ENCODE measurements at regions not wholly inside any gene's neighbourhood (a gene's known extent, or its start where the extent isn't known, plus 50 kb on each side); places are given as distances from the start of the nearest gene placed in this dataset.
"Not testable (repeated sequence)": the region's sequence is repeated elsewhere in the genome, so short reads cannot be mapped to it uniquely, and the experiment has no call there.

- no peak for DNase-seq
These were observed 290.8 kb upstream of the PCDH9 start for GRCh38 chr13:67520886-67521285.

GRCh38 chr13:67519356-67519755, 289.2 kb upstream of the PCDH9 start:
- DNase-seq: no peak

GRCh38 chr13:67518785-67519184, 288.6 kb upstream of the PCDH9 start:
- no peak for DNase-seq

- no peak for DNase-seq
These were observed 285.8 kb upstream of the PCDH9 start for GRCh38 chr13:67515895-67516294.

- DNase-seq: no peak
These were observed 278.9 kb upstream of the PCDH9 start for GRCh38 chr13:67509018-67509417.

- not testable (repeated sequence) for DNase-seq
These were observed 278.1 kb upstream of the PCDH9 start for GRCh38 chr13:67508275-67508674.

- no peak for DNase-seq
These were observed 276.3 kb upstream of the PCDH9 start for GRCh38 chr13:67506407-67506806.

- DNase-seq: no peak
These were observed 275.2 kb upstream of the PCDH9 start for GRCh38 chr13:67505376-67505775.

GRCh38 chr13:67498948-67499347, 268.8 kb upstream of the PCDH9 start:
- DNase-seq: no peak

GRCh38 chr13:67493835-67494234, 263.7 kb upstream of the PCDH9 start:
- no peak for DNase-seq

GRCh38 chr13:67489016-67489415, 258.9 kb upstream of the PCDH9 start:
- DNase-seq: no peak

GRCh38 chr13:67481445-67481844, 251.3 kb upstream of the PCDH9 start:
- no peak for DNase-seq

GRCh38 chr13:67474115-67474514, 244.0 kb upstream of the PCDH9 start:
- no peak for DNase-seq

- no peak for DNase-seq
These were observed 239.5 kb upstream of the PCDH9 start for GRCh38 chr13:67469623-67470022.

- no peak for DNase-seq
These were observed 236.4 kb upstream of the PCDH9 start for GRCh38 chr13:67466569-67466968.

GRCh38 chr13:67464154-67464553, 234.0 kb upstream of the PCDH9 start:
- no peak for DNase-seq

GRCh38 chr13:67462098-67462497, 232.0 kb upstream of the PCDH9 start:
- DNase-seq: no peak

- not testable (repeated sequence) for DNase-seq
These were observed 222.4 kb upstream of the PCDH9 start for GRCh38 chr13:67452526-67452925.

GRCh38 chr13:67445436-67445835, 215.3 kb upstream of the PCDH9 start:
- DNase-seq: no peak

GRCh38 chr13:67443923-67444322, 213.8 kb upstream of the PCDH9 start:
- DNase-seq: no peak

GRCh38 chr13:67440236-67440975, 210.3 kb upstream of the PCDH9 start:
- DNase-seq: no peak

GRCh38 chr13:67439365-67439764, 209.2 kb upstream of the PCDH9 start:
- no peak for DNase-seq

GRCh38 chr13:67438465-67438864, 208.3 kb upstream of the PCDH9 start:
- DNase-seq: no peak

- DNase-seq: no peak
These were observed 207.1 kb upstream of the PCDH9 start for GRCh38 chr13:67437244-67437643.

- no peak for DNase-seq
These were observed 191.3 kb upstream of the PCDH9 start for GRCh38 chr13:67421475-67421874.
